GM19328 (cell line): ENCODE measurements at regions not wholly inside any gene's neighbourhood (a gene's known extent, or its start where the extent isn't known, plus 50 kb on each side); places are given as distances from the start of the nearest gene placed in this dataset.

Experiments used
- ATAC-seq: cut with Tn5 transposase; IDR thresholded peaks from one replicate; pipeline ENCODE4 v1.9.1; 2021; ENCODE audit warnings: mild to moderate bottlenecking, moderate library complexity; ENCODE audit not compliant: unreplicated experiment

DNA sequence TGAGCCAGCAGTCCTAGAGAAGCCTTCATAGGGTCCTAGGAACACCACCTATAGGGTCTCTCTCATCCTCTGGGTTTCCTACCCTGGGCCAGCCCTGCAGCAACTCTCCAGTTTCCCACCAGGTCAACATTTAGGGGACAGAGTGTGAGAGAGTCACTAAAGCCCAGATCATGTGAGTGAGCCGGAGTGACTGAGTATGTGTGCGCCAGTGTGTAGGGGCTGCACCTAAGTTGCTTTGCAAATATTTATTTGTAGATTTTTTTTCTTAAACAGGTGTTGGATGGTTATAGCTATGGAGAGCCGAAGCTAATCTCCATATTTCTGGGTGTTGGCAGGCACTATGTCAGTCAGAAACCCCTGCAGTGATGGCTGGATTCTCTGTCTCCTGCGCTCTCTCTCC is 232.5 kb upstream of the NCAM1 start:
- no peak for ATAC-seq

- ATAC-seq, result no peak
These were observed 230.6 kb upstream of the NCAM1 start for GRCh38 chr11:112730591-112730990.

GRCh38 chr11:112731538-112731937 is 229.7 kb upstream of the NCAM1 start:
- ATAC-seq, result no peak

- no peak for ATAC-seq
These were observed 229.2 kb upstream of the NCAM1 start for GRCh38 chr11:112732031-112732430.

DNA sequence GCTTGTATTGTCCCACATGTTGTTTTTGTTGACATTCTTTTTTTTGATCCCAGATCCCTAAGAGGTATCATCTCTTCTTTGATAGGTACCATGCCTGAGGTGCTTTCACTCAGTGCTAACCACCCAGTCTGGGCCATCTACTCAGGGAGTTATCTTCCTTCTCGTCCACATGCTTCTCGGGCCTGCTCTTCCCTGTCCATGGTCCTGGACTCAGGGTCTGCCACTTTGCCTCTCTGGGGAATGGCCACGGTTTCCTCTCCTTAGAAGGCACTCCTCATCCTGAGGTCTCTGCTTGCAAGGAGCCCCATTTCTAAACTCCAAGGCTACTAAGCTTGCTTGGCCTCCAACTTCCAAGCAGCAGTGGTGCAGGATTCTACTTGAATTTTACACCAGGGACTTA is 227.0 kb upstream of the NCAM1 start:
- ATAC-seq, result no peak

DNA sequence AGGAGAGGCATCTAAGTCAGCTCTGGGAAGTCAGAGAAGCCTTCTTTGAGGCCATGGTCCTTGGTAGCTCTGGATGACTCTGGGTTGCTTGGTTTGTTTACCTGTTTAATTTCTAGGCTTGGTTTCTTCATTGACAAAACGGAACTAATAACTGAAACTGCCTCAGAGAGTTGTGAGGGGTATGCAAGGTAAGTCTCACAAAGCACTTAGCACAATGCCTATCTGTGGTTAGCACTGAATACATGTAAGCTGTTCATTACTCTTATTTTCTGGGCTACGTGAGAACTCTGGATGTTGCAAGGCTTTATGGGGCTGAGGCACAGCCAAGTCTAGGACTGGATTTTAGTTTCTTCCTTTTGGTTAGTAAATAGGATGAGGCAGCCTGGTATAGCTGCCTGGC is 225.8 kb upstream of the NCAM1 start:
- ATAC-seq, result no peak

- ATAC-seq, result no peak
These were observed 217.2 kb upstream of the NCAM1 start for GRCh38 chr11:112744041-112744440.

DNA sequence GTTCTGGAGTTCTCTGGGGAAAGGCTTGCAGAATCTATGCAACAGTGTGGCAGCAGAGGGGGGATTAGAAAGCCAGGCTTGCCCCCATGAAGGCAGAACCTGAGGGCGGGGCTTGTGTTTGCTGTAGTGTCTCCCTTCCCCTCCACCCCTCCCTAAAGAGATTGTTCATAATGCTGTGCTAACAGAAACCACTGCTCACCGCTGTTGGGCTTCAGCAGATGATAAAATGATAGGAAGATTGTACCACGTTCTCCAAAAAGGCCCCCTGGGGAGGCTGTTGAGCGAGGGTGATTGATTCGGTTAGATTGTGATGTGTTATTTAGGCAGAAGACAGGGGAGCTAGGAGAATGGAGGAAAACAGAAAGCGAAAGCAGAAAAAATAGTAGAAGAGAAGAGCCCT is 215.2 kb upstream of the NCAM1 start:
- no peak for ATAC-seq

DNA sequence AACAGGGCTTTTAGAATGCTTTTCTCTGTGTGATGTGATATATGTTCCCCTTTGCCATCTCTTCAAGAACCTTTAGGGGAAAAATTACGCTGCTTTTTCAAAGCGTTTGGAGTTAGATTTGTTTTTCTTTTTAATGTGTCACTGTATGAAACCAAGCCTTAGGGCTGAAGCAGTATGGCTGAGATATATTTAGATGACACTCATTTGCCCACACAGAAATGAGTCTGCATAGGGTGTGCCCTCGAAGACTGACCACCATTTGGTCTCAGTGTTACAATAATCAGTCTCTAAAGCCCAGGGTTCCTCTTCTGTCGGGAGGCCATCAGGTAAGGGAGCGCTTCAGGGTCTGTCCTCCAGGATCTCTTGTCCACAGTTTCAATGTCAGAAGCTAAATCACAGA is 213.0 kb upstream of the NCAM1 start:
- no peak for ATAC-seq

- no peak for ATAC-seq
These were observed 212.3 kb upstream of the NCAM1 start for GRCh38 chr11:112748713-112749543.

- ATAC-seq, result no peak
These were observed 209.9 kb upstream of the NCAM1 start for GRCh38 chr11:112751329-112751728.

DNA sequence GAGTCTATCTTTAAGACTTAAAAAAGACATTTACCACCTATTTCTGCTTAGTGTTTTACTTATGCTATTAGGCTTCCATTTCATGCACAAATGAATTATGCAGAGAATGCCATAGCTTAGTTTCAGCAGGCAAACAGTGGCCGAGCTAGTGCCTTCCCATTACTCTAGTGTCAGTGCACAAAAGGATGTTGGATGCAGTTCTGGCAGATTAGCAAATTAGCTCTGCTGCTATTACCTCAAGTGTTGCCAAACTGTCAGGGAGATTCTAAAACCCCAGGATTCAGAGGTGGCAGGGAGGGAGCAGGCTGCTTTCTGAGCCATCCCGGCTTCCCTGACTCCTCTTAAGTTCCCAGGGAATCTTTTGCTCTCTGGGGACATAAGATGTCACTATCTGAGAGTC is 209.4 kb upstream of the NCAM1 start:
- ATAC-seq, result no peak

DNA sequence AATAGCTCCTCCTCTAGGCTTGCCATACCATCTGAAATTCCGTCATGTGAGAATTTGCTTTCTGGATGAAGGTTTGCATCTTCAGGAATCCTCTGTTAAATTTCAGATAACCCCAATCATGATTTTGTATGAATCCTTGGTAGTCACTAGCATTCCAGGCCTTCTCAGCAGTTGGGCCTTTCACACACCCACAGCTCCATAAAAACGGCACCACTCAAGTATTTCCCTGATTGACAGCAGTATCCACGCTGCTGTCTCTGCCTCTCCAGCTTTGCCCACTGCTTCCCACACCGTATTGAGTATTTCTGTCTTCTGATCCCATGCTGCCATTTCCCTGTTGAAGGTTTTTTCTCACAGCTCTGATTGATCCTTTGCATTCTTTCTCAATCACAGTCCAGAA is 208.7 kb upstream of the NCAM1 start:
- ATAC-seq, result no peak

GRCh38 chr11:112753706-112754105 is 207.5 kb upstream of the NCAM1 start:
- no peak for ATAC-seq

DNA sequence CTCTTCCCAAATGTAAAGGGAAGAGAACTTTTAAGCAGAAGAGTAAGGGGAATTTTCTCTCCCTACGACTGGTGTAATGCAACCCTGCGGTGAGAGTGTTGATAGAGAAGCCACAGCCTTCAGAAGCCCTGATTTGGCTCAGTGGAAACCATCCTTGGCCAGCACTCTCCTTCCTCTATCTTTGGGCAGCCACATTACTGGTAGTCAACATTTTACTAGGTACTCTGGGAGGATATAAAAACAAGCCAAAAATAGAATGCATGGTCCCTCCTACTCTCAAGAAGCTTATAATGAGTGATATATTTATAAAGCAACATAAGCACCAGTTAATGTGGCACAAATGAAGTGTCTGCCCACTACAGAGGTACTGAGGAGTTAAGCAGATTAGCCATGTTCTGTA is 201.8 kb upstream of the NCAM1 start:
- no peak for ATAC-seq

DNA sequence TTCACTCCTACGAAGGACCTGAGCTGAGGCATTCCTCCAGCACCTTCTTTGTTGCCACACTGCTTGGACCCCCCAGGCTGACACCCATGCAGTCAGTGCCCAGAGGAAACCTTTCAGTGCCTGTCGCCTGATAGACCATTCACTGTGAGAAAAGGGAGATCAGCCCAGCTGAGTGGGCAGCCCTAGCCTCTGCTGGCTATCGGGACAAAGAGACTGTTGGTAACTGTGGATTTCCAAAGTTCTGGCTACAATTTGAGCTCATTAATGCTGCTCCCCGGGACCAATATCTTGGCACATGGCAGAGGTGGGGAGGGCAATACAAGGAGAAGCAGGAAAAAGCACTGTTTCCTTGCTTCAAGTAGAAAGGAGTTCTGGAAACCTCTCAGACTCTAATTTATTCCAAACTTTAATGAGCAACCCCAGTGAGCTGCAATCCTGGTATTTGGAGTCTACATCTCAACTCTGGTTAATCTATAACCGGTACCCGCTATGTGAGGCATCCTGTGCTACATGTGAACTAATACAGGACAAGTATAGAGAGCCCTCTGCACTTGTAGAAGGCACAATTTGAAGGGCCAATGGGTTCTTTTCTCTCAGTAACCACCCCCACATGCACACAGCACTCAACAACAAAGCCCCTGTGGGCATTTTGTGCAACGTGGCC is 200.7 kb upstream of the NCAM1 start:
- ATAC-seq, result no peak

DNA sequence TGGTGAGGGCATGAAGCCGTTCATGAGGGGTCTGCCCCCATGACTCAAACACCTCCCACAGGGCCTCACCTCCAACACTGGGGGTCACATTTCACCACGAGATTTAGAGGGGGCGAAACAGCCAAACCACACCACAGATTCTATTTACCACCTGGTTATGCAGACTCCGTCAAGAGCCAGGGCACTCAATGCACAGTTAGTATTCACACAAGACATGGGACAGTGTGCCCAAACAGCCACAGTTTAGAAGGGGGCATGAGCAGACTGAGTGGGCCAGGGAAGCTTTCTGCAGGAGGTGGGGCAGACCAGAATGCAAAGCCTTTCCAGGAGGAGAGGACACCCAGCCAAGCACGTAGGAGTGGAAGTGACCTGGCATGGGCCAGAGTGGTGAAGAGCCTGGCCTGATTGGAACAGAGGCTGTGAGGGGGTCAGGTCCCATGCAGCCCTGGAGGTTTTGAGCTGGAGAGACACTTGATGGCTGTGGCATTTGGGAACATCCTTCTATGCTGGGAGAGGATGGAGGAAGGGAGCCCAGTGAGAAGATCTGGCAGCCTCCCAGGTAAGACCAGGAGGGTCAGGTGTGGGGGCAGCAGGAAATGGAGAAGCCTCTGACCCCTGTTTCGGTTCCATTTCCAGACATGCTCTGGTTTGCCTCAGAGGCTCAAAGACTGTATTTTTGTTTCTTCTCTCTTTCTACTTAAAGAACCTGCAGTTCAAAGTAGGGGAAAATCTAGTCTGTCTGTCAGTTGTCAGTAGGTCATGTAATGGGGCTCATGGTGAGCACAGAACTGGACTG is 199.1 kb upstream of the NCAM1 start:
- no peak for ATAC-seq

DNA sequence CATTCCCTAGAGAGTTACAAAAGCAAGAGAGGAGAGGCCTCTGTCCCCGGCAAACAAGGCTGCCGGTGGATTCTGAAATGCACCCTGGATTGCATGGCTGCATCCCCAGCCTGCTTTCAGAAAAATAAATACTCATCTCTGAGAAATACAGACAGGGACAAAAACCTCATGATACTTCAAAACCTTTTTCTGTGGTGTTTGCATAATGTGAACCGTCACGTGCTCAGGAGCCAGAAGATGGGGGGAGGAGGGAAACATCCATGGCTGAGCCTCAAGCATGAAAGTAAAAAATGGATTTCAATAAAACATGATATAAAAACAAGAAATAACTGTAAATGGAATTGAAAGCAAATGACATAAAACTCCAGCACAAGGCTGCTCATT is 198.5 kb upstream of the NCAM1 start:
- ATAC-seq, result no peak

DNA sequence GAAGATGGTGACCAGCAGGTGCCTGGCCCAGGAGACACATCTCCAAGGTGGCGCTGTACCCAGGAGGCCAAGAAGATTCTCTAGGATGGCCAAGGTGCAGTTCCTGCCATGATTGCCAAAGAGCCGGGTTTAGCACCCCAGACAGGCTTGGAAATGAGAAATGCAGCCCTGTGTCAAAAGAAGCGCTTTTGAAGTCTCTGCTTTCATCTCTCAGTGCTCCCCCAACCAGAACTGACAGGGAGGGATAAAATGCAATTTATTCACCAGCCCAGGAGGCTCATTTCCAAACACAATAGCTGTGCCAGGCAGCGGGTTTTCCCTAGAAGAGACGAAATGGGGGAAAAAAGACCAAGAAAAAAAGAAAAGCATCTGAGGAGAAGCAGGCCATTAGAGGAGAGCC is 195.9 kb upstream of the NCAM1 start:
- no peak for ATAC-seq

- no peak for ATAC-seq
These were observed 192.1 kb upstream of the NCAM1 start for GRCh38 chr11:112769170-112769569.

GRCh38 chr11:112769584-112769983 is 191.6 kb upstream of the NCAM1 start:
- ATAC-seq, result no peak

DNA sequence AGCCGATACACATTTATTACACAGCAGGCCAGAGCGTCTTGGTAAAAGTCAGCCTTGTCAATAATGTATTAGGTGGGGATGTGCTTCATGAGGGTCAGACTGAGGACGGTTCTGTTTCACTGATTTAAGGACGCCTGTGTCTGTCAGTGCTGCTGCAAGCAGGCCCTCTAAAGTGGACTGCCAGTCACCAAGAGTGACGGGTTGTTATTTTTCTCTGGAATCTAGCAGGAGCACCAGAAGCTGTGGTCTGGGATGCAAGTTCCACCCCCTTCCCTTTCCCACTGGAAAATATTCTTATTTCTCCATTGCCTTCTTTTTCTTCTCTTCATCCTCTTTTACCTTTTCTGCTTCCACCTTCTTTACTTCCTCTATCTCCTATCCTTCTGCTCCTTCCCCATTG is 191.2 kb upstream of the NCAM1 start:
- no peak for ATAC-seq
